Neural progenitor cell (in vitro differentiated cells): ENCODE measurements at regions not wholly inside any gene's neighbourhood (a gene's known extent, or its start where the extent isn't known, plus 50 kb on each side); places are given as distances from the start of the nearest gene placed in this dataset.

ENCODE experiments used
- DNase-seq: peaks from one replicate; pipeline ENCODE4 v3.0.0-alpha.2; 2016; ENCODE audit warnings: low spot score
- H2AFZ ChIP-seq: fragments of 200-600 bp; sonication (generic); replicated peaks from 2 replicates; pipeline ENCODE4 v1.6.1; 2016; ENCODE audit warnings: antibody characterized with exemption
- H3F3A ChIP-seq: fragments of 200-600 bp; sonication (generic); 2 replicates; pipeline ENCODE4 v1.6.1; 2016; ENCODE audit warnings: antibody characterized with exemption, low read depth
- H3K27ac ChIP-seq: fragments of 200-600 bp; sonication (generic); 2 replicates; pipeline ENCODE4 v1.5.1; 2016; ENCODE audit warnings: mild to moderate bottlenecking
- H3K27me3 ChIP-seq: fragments of 200-600 bp; sonication (generic); 2 replicates; pipeline ENCODE4 v1.6.1; 2016; ENCODE audit warnings: mild to moderate bottlenecking, moderate library complexity
- H3K36me3 ChIP-seq: fragments of 200-600 bp; sonication (generic); 2 replicates; pipeline ENCODE4 v1.5.1; 2016
- H3K4me1 ChIP-seq: fragments of 200-600 bp; sonication (generic); 2 replicates; pipeline ENCODE4 v1.6.1; 2016; ENCODE audit warnings: mixed run types
- H3K4me2 ChIP-seq: fragments of 200-600 bp; sonication (generic); 2 replicates; pipeline ENCODE4 v1.6.1; 2016
- H3K4me3 ChIP-seq: fragments of 200-600 bp; sonication (generic); 2 replicates; pipeline ENCODE4 v1.5.1; 2016
- H3K79me2 ChIP-seq: fragments of 200-600 bp; sonication (generic); 2 replicates; pipeline ENCODE4 v1.6.1; 2016; ENCODE audit warnings: low read depth
- H3K9ac ChIP-seq: fragments of 200-600 bp; sonication (generic); 2 replicates; pipeline ENCODE4 v1.6.1; 2016
- H3K9me3 ChIP-seq: fragments of 200-600 bp; sonication (generic); 2 replicates; pipeline ENCODE4 v1.5.1; 2016; ENCODE audit warnings: low read depth
- H4K20me1 ChIP-seq: fragments of 200-600 bp; sonication (generic); 2 replicates; pipeline ENCODE4 v1.6.1; 2016; ENCODE audit warnings: low read depth
- H3K27ac Mint-ChIP-seq: 3 replicates; pipeline ENCODE4 v1.8.0; 2021; ENCODE audit warnings: mixed read lengths
- H3K27me3 Mint-ChIP-seq: 2 replicates; pipeline ENCODE4 v1.8.0; 2022; ENCODE audit warnings: low read depth, mild to moderate bottlenecking, inconsistent platforms, moderate library complexity, mixed read lengths; ENCODE audit not compliant: insufficient read depth
- H3K36me3 Mint-ChIP-seq: 3 replicates; pipeline ENCODE4 v1.8.0; 2021; ENCODE audit warnings: mixed read lengths
- H3K4me1 Mint-ChIP-seq: 3 replicates; pipeline ENCODE4 v1.8.0; 2021; ENCODE audit warnings: mixed read lengths
- H3K4me3 Mint-ChIP-seq: 3 replicates; pipeline ENCODE4 v1.8.0; 2021; ENCODE audit warnings: mild to moderate bottlenecking, moderate library complexity, mixed read lengths
- H3K9me3 Mint-ChIP-seq: 3 replicates; pipeline ENCODE4 v1.8.0; 2020; ENCODE audit warnings: mixed read lengths
- CTCF ChIP-seq: fragments of 200-600 bp; sonication (generic); IDR thresholded peaks from 2 replicates; pipeline ENCODE4 v1.5.1; 2017; ENCODE audit warnings: antibody characterized with exemption, mild to moderate bottlenecking
- EZH2 ChIP-seq: fragments of 200-600 bp; sonication (generic); IDR thresholded peaks from 2 replicates; pipeline ENCODE4 v1.6.1; 2017; ENCODE audit warnings: antibody characterized with exemption, mild to moderate bottlenecking, moderate library complexity
- EZH2phosphoT487 ChIP-seq: fragments of 200-600 bp; sonication (generic); IDR thresholded peaks from 2 replicates; pipeline ENCODE4 v1.6.1; 2017; ENCODE audit warnings: antibody characterized with exemption

DNA sequence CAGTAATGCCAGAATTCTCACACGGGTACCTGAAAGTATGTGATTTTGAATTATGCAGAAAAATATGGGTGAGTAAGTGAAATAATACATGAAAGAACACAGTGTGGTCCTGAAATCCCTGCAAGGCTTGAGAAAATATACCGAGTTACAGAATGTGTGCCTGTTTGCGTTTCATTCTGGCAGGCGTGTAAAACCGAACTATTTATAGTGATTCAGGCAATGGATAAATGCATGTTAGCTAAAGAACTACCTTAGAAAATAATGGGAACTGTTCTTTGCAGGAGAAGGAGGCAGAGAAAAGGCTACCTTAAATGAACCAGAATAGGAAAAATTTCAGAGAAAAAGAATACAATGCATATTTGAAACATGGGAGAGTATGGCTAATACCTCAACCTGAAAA lies 145.8 kb upstream of the KCNQ5 start:
- no peaks in the 10 kb centered on the region for H3K4me1 ChIP-seq
- H3K27me3 ChIP-seq = no peaks in the 10 kb centered on the region
- no peak overlapping the region for H2AFZ ChIP-seq
- no peaks in the 10 kb centered on the region for H4K20me1 ChIP-seq
- no peak overlapping the region for H3K4me2 ChIP-seq
- Mint-ChIP-seq H3K27me3 (no peaks in the 10 kb centered on the region), H3K27ac (no peak overlapping the region), H3K9me3 (peaks cover 2% of the 10 kb centered on the region), H3K4me1 (no peaks in the 10 kb centered on the region), H3K36me3 (no peaks in the 10 kb centered on the region), H3K4me3 (no peak overlapping the region)
- no peaks in the 10 kb centered on the region for H3K36me3 ChIP-seq
- no peaks in the 10 kb centered on the region for H3F3A ChIP-seq
- no peak overlapping the region for H3K9ac ChIP-seq
- no peak overlapping the region for H3K27ac ChIP-seq
- H3K9me3 ChIP-seq = no peaks in the 10 kb centered on the region
- H3K79me2 ChIP-seq = no peaks in the 10 kb centered on the region
- TF ChIP-seq EZH2phosphoT487 (no peak), CTCF (no peak), EZH2 (no peak)
- no peak overlapping the region for H3K4me3 ChIP-seq
- no peak for DNase-seq

DNA sequence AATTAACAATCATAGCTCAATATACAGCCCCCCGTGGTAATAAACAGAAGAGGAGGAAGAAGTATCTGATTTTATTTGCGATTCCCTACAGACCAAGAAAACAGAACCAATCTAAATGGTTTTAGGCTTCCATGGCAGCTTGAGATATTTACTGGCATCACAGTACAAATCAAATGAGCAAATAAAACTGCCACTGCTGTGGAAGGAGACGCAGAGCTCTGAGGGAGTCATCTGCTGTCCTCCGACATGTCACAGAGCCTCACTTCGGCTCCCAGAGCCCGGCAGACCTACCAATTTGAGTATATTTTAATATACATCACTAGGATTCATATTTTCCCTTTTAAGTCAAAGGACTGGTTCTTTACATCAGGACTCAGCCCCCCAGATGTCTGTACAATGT lies 145.2 kb upstream of the KCNQ5 start:
- no peak for TF ChIP-seq EZH2phosphoT487
- no peak for TF ChIP-seq EZH2
- TF ChIP-seq CTCF = no peak
- no peaks in the 10 kb centered on the region for H3K36me3 ChIP-seq
- no peaks in the 10 kb centered on the region for H4K20me1 ChIP-seq
- H3K9me3 ChIP-seq = no peaks in the 10 kb centered on the region
- no peak overlapping the region for H2AFZ ChIP-seq
- no peaks in the 10 kb centered on the region for H3K36me3 Mint-ChIP-seq
- H3K4me1 Mint-ChIP-seq = no peaks in the 10 kb centered on the region
- no peak overlapping the region for H3K4me3 Mint-ChIP-seq
- H3F3A ChIP-seq = no peaks in the 10 kb centered on the region
- no peaks in the 10 kb centered on the region for H3K27me3 ChIP-seq
- no peak overlapping the region for H3K4me2 ChIP-seq
- no peak for DNase-seq
- H3K27ac Mint-ChIP-seq = no peak overlapping the region
- H3K27ac ChIP-seq = no peak overlapping the region
- H3K4me1 ChIP-seq = no peaks in the 10 kb centered on the region
- no peaks in the 10 kb centered on the region for H3K79me2 ChIP-seq
- H3K27me3 Mint-ChIP-seq = no peaks in the 10 kb centered on the region
- H3K4me3 ChIP-seq = no peak overlapping the region
- no peaks in the 10 kb centered on the region for H3K9me3 Mint-ChIP-seq
- H3K9ac ChIP-seq = no peak overlapping the region

GRCh38 chr6:72495441-72495840 lies 126.4 kb upstream of the KCNQ5 start:
- no peak overlapping the region for H3K27ac ChIP-seq
- H3K9me3 ChIP-seq = no peaks in the 10 kb centered on the region
- Mint-ChIP-seq H3K9me3 (no peaks in the 10 kb centered on the region), H3K4me3 (no peak overlapping the region), H3K36me3 (no peaks in the 10 kb centered on the region), H3K27ac (no peak overlapping the region), H3K27me3 (no peaks in the 10 kb centered on the region), H3K4me1 (no peaks in the 10 kb centered on the region)
- H3K4me2 ChIP-seq = no peak overlapping the region
- no peaks in the 10 kb centered on the region for H4K20me1 ChIP-seq
- H3F3A ChIP-seq = no peaks in the 10 kb centered on the region
- no peaks in the 10 kb centered on the region for H3K36me3 ChIP-seq
- TF ChIP-seq CTCF = no peak
- TF ChIP-seq EZH2 = no peak
- TF ChIP-seq EZH2phosphoT487 = no peak
- H3K27me3 ChIP-seq = no peaks in the 10 kb centered on the region
- H3K9ac ChIP-seq = no peak overlapping the region
- peak; percentile 58 for DNase-seq
- H2AFZ ChIP-seq = no peak overlapping the region
- no peaks in the 10 kb centered on the region for H3K4me1 ChIP-seq
- no peak overlapping the region for H3K4me3 ChIP-seq
- no peaks in the 10 kb centered on the region for H3K79me2 ChIP-seq

GRCh38 chr6:72497186-72497585 lies 124.7 kb upstream of the KCNQ5 start:
- no peak overlapping the region for H3K4me2 ChIP-seq
- no peak for DNase-seq
- Mint-ChIP-seq H3K27ac (no peak overlapping the region), H3K27me3 (no peaks in the 10 kb centered on the region), H3K4me1 (no peaks in the 10 kb centered on the region), H3K36me3 (no peaks in the 10 kb centered on the region), H3K9me3 (no peaks in the 10 kb centered on the region), H3K4me3 (no peak overlapping the region)
- H3K36me3 ChIP-seq = no peaks in the 10 kb centered on the region
- H3K4me1 ChIP-seq = no peaks in the 10 kb centered on the region
- H2AFZ ChIP-seq = no peak overlapping the region
- no peak for TF ChIP-seq EZH2
- no peak for TF ChIP-seq EZH2phosphoT487
- TF ChIP-seq CTCF = no peak
- no peaks in the 10 kb centered on the region for H3F3A ChIP-seq
- no peak overlapping the region for H3K9ac ChIP-seq
- H3K27ac ChIP-seq = no peak overlapping the region
- no peaks in the 10 kb centered on the region for H3K79me2 ChIP-seq
- H3K27me3 ChIP-seq = no peaks in the 10 kb centered on the region
- no peaks in the 10 kb centered on the region for H4K20me1 ChIP-seq
- no peaks in the 10 kb centered on the region for H3K9me3 ChIP-seq
- H3K4me3 ChIP-seq = no peak overlapping the region
